Activated CD4-positive, alpha-beta T cell treated with anti-CD3 and anti-CD28 coated beads, Interleukin-2, amount 10 ng/mL, durations not matched to agents 24 days and 14 days (primary cell): ENCODE measurements at regions not wholly inside any gene's neighbourhood (a gene's known extent, or its start where the extent isn't known, plus 50 kb on each side); places are given as distances from the start of the nearest gene placed in this dataset.
"Not testable (repeated sequence)": the region's sequence is repeated elsewhere in the genome, so short reads cannot be mapped to it uniquely, and the experiment has no call there.

Experiments
- DNase-seq: peaks from one replicate; pipeline ENCODE4 v3.0.0; 2022
- H3K27ac Mint-ChIP-seq: one replicate; pipeline ENCODE4 v1.8.0; 2022; ENCODE audit warnings: mild to moderate bottlenecking, mixed read lengths
- H3K27me3 Mint-ChIP-seq: one replicate; pipeline ENCODE4 v1.8.0; 2022; ENCODE audit warnings: mixed read lengths
- H3K36me3 Mint-ChIP-seq: one replicate; pipeline ENCODE4 v1.8.0; 2022; ENCODE audit warnings: low read depth, mild to moderate bottlenecking, mixed read lengths
- H3K4me1 Mint-ChIP-seq: one replicate; pipeline ENCODE4 v1.8.0; 2021; ENCODE audit warnings: mixed read lengths
- H3K4me3 Mint-ChIP-seq: one replicate; pipeline ENCODE4 v1.8.0; 2022; ENCODE audit warnings: mild to moderate bottlenecking, moderate library complexity, mixed read lengths
- H3K9me3 Mint-ChIP-seq: one replicate; pipeline ENCODE4 v1.8.0; 2021; ENCODE audit warnings: mixed read lengths
- intact Hi-C: fragments of 100-400 bp; cut with micrococcal nuclease; formaldehyde crosslinking; loops from one replicate; pipeline ENCODE4 v1.15.1; 2023

DNA sequence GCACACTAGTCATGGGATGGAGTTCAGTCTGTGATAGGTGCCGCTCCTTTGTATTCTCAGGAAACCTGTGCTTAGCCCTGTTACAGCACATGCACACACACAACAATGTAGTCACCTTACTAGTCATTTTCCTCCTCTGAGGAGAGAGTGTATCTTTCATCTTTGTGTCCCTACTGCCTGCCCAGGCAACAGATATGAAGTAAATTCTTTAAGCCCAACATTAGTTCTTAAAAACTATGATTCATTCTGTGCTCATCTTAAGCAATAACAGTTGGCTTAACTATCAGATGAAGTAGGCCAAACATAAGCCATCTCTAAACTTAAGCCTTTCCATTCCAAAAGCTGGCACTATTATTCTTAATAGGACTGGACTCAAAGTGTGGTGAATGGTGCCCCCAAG, 186.5 kb downstream of the LNPK start:
- intact Hi-C loops: no loop called here
- H3K27me3 Mint-ChIP-seq: no peaks in the 10 kb centered on the region
- DNase-seq: no peak
- peaks cover 3% of the 10 kb centered on the region for H3K9me3 Mint-ChIP-seq
- H3K36me3 Mint-ChIP-seq: no peaks in the 10 kb centered on the region
- no peak overlapping the region for H3K4me3 Mint-ChIP-seq
- H3K4me1 Mint-ChIP-seq: no peaks in the 10 kb centered on the region
- H3K27ac Mint-ChIP-seq: no peak overlapping the region

DNA sequence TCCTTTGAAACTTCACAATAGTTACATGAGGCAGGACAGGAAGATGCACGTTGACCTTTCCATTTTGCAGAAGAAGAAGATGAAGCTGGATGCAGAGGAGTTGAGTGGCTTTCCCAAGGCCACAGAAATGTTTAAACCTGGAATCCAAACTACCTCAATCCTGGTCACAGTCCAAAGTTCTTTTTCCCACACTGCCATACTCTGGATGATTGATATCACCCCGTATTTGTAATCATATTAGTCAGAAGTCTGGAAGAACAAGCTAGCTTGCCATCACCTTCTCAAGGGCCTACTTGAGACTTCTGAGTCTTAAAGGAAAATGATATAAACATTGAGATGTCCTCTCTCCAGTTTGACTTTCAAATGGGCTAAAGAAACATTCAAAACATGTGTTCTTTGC, 190.1 kb downstream of the LNPK start:
- intact Hi-C loops: no loop called here
- Mint-ChIP-seq H3K36me3 (no peaks in the 10 kb centered on the region), H3K9me3 (peaks cover 3% of the 10 kb centered on the region), H3K27me3 (peaks cover 2% of the 10 kb centered on the region), H3K4me1 (no peaks in the 10 kb centered on the region), H3K4me3 (no peak overlapping the region), H3K27ac (no peak overlapping the region)
- no peak for DNase-seq

DNA sequence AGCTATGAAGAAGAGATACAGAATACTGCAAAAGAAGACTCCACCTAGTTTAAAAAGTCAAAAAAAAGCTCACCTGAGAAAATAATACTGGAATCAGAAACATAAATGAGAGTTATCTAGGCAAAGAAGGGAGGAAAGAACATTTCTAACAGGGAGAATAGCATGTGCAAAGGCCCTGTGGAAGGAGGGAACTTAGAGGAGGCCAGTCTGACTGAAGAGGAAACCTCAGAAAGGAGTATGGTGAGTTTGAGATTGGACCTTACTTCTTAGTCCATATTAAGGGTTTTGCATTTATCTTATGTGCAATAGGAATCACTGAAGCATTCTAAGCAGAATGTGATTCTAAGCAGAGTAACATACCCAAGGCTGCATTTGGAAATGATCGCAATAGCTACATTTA, 193.2 kb downstream of the LNPK start:
- Mint-ChIP-seq H3K4me3 (no peak overlapping the region), H3K27ac (no peak overlapping the region), H3K9me3 (no peaks in the 10 kb centered on the region)

DNA sequence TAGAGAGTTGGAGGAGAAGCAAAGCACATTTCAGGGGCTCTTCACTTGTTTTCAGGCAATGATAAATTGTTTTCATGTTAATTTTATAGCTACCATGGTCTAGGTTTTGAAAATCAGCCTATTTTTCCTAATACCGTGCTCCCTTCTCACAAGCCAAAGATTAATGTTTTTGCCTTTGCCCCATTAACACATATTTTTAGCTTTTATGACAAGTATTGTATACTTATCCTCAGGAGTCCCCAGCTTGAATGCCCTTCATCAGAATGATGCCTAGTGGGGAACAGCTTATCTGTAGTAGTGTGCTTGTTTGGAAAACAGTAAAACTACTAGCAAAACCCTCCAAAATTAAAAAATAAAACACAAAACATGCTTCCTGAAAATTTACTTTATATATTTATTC, 194.0 kb downstream of the LNPK start:
- peaks cover 4% of the 10 kb centered on the region for H3K27me3 Mint-ChIP-seq
- no peak overlapping the region for H3K4me3 Mint-ChIP-seq
- no peaks in the 10 kb centered on the region for H3K9me3 Mint-ChIP-seq
- intact Hi-C loops: no loop called here
- DNase-seq: no peak
- no peaks in the 10 kb centered on the region for H3K36me3 Mint-ChIP-seq
- H3K4me1 Mint-ChIP-seq: no peaks in the 10 kb centered on the region
- H3K27ac Mint-ChIP-seq: no peak overlapping the region

More for the DNA sequence above, 193.2 kb downstream of the LNPK start:
- no peak for DNase-seq
- Mint-ChIP-seq H3K27me3 (peaks cover 4% of the 10 kb centered on the region), H3K36me3 (no peaks in the 10 kb centered on the region), H3K4me1 (no peaks in the 10 kb centered on the region)
- intact Hi-C loops: no loop called here

DNA sequence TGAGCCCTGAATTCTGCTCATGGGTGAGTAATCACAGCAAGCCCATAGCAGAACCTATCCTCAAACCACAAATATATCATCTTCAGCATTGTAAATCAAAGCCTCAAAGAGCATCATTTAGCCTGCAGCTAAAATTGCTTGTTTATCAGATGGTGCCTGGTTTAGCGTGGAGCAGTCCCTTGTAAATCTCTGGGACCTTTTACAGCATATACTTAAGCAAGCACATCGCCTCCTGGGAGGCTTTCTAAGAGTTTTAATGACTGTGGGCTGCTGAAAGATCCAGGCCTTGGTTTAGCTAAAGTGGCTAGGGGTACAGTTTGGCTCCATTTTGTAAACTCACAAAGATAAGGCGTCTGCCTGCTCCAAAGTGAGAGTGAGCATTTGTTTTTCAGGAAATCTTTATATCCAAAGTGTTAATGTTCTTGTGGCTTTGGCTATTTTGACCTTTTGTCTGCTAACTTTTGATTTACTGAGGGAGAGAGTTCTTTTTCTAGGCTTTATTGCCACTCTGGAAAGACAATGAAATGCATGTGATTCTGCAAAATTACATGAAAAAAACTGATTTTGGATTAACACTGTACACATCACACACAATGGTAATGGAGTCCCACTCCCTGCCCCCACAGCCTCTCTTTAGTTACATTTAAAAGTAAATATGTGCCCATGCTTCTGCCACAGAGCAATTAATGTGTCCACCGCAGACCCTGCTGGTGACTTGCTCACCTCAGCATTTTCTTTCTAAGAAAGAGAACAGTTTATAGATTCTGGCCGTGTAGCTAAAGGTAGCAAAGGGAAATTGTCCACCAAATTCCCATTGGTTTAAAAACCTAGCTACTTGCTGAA, 194.8 kb downstream of the LNPK start:
- intact Hi-C loops: no loop called here
- Mint-ChIP-seq H3K27me3 (peaks cover 4% of the 10 kb centered on the region), H3K4me3 (no peak overlapping the region), H3K9me3 (no peaks in the 10 kb centered on the region), H3K27ac (no peak overlapping the region), H3K4me1 (no peaks in the 10 kb centered on the region), H3K36me3 (no peaks in the 10 kb centered on the region)
- no peak for DNase-seq

DNA sequence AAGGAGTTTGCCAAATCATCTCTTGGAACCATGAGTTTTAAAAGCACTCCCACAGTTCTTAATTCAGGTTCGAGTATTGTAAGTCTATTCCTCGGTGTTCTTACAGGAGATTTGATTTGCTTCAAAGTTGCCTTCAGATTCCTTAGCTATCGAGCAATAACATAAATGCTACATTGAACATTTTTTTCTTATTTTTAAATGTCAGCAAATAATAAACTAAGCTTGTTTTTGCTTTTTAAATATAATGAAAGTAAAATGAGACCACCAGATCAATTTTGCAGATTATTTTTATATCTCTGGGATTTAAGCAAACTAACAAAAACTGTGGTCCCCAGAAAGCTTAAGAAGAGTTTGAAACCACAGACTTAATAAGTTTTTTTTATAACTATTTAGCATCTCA, 195.5 kb downstream of the LNPK start:
- no peak overlapping the region for H3K4me3 Mint-ChIP-seq
- no peaks in the 10 kb centered on the region for H3K4me1 Mint-ChIP-seq
- intact Hi-C loops: no loop called here
- no peak for DNase-seq
- no peaks in the 10 kb centered on the region for H3K36me3 Mint-ChIP-seq
- H3K27ac Mint-ChIP-seq: no peak overlapping the region
- H3K27me3 Mint-ChIP-seq: peaks cover 8% of the 10 kb centered on the region
- H3K9me3 Mint-ChIP-seq: no peaks in the 10 kb centered on the region

DNA sequence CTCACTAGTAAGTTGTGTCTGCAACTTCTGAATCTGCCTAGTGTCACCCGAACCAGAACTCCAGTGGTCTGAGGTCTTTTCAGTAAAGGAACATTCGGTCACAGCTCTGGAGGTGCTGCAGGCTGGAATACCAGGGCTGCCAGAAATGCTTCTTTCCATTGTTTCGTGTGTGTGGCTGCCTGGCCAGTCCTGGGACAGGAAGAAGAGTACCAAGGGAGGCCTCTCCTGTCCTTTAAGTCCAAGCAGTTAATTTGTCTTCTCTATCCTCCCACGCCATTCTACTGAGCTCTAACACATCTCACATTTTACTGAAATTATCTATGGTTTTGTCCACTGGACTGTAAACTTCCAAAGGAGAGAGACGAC, 196.0 kb downstream of the LNPK start:
- Mint-ChIP-seq H3K4me1 (no peaks in the 10 kb centered on the region), H3K36me3 (no peaks in the 10 kb centered on the region), H3K4me3 (no peak overlapping the region), H3K27me3 (peaks cover 8% of the 10 kb centered on the region), H3K9me3 (no peaks in the 10 kb centered on the region), H3K27ac (no peak overlapping the region)
- intact Hi-C loops: no loop called here
- no peak for DNase-seq

DNA sequence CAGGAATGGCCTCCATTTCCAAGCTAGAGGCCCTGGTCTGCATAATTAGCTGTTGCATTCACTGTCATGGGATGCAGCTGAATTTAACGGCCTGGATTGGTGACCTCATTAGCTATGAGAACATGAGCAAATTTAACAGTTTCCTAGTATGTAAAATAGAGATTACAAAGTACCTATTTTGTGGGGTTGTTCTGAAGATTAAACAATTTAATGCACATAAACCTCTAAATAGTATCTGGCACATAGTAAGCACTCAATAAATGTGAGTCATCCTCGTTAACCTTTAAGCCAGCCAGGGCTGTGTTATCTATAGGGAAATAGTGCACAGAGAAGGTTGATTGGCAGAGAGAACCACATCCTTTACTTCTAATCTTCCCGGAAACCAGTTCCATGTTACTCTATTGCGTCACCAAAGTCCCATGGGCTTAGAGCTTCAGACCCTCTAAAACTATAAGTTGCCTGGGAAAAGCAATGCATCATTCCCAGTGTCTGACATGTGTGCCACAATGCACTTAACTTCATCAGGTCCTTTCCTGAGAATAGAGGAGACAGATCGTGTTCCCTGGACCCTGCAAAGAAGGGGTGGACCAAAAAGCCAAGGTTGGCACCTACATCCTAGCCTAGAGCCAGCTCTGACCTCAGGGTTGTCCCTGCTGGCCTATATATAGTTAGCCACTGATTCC, 196.5 kb downstream of the LNPK start:
- no peak for DNase-seq
- no peak overlapping the region for H3K4me3 Mint-ChIP-seq
- H3K9me3 Mint-ChIP-seq: no peaks in the 10 kb centered on the region
- H3K27ac Mint-ChIP-seq: no peak overlapping the region
- peaks cover 8% of the 10 kb centered on the region for H3K27me3 Mint-ChIP-seq
- intact Hi-C loops: no loop called here
- H3K36me3 Mint-ChIP-seq: no peaks in the 10 kb centered on the region
- H3K4me1 Mint-ChIP-seq: no peaks in the 10 kb centered on the region

DNA sequence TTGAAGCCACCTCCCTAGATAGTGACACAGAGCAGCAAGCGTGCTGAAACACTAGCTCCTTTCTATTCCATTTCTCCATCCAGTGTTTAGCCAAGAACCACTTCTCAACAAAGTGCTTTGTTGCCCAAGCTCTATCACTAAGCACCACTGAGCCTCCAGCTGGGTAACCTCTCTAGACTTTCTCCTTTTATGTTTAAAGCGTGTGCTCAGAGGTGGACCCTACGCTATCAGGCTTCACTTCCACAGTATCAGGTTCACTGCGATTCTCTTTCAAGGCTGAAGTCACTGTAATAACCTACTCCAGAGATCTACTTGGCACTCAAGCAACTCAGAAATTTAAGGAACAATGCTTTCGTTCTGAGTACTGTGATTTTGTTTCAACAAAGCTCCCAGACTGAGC, 197.9 kb downstream of the LNPK start:
- H3K4me1 Mint-ChIP-seq: no peaks in the 10 kb centered on the region
- intact Hi-C loops: no loop called here
- no peaks in the 10 kb centered on the region for H3K36me3 Mint-ChIP-seq
- no peak for DNase-seq
- no peaks in the 10 kb centered on the region for H3K9me3 Mint-ChIP-seq
- H3K27ac Mint-ChIP-seq: no peak overlapping the region
- H3K4me3 Mint-ChIP-seq: no peak overlapping the region
- peaks cover 8% of the 10 kb centered on the region for H3K27me3 Mint-ChIP-seq

DNA sequence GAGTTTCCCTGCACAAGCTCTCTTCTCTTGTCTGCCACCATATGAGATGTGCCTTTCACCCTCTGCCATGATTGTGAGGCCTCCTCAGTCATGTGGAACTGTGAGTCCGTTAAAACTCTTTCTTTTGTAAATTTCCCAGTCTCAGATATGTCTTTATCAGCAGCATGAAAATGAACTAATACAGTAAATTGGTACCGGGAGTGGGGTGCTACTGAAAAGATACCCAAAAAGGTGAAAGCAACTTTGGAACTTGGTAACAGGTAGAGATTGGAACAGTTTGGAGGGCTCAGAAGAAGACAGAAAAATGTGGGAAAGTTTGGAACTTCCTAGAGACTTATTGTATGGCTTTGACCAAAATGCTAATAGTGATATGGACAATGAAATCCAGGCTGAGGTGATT, 205.6 kb downstream of the LNPK start:
- H3K4me3 Mint-ChIP-seq, H3K4me1 Mint-ChIP-seq, H3K27me3 Mint-ChIP-seq, H3K27ac Mint-ChIP-seq, intact Hi-C loops, H3K9me3 Mint-ChIP-seq, DNase-seq, H3K36me3 Mint-ChIP-seq: not testable (repeated sequence)

DNA sequence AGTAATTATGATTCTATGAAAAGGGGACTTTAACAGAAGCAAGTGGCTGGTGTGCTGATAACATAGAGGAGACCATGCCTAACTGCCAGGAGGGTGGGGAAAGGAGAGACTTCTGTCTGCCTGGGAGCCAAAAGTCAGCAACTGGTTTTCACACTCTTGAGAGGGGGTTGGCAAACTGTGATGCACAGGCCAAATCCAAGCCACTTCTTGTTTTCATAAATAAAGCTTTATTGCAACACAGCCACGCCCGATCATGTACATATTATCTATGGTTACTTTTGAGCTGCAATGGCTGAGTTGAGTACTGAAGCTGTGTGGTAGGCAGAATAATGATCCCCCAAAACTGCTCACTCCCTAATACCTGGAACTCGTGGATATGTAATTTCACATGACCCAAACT, 208.4 kb downstream of the LNPK start:
- peaks cover 7% of the 10 kb centered on the region for H3K9me3 Mint-ChIP-seq
- DNase-seq: no peak
- no peak overlapping the region for H3K4me3 Mint-ChIP-seq
- intact Hi-C loops: no loop called here
- H3K27me3 Mint-ChIP-seq: no peaks in the 10 kb centered on the region
- no peaks in the 10 kb centered on the region for H3K36me3 Mint-ChIP-seq
- no peak overlapping the region for H3K27ac Mint-ChIP-seq
- no peaks in the 10 kb centered on the region for H3K4me1 Mint-ChIP-seq

DNA sequence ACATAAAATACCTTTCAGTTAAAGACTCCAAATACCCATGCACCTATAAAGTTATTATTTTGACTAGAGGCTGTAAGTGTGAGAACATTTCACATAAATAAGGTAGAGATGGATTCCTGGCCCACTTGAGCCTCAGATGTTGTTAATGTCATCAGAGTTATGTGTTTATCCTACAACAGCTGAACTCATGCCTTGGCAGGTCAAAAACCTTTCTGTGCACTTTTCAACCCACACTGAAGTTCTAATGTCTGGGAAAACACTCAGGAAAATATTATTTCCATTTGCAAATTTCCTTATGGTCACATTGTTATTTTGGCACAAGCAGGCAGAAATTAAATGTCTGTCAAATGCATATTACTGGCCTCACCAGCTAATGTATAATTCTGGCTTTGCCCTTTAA, 209.2 kb downstream of the LNPK start:
- Mint-ChIP-seq H3K36me3 (no peaks in the 10 kb centered on the region), H3K4me3 (no peak overlapping the region), H3K4me1 (no peaks in the 10 kb centered on the region), H3K27me3 (no peaks in the 10 kb centered on the region), H3K27ac (no peak overlapping the region), H3K9me3 (peaks cover 7% of the 10 kb centered on the region)
- DNase-seq: no peak
- intact Hi-C loops: no loop called here

DNA sequence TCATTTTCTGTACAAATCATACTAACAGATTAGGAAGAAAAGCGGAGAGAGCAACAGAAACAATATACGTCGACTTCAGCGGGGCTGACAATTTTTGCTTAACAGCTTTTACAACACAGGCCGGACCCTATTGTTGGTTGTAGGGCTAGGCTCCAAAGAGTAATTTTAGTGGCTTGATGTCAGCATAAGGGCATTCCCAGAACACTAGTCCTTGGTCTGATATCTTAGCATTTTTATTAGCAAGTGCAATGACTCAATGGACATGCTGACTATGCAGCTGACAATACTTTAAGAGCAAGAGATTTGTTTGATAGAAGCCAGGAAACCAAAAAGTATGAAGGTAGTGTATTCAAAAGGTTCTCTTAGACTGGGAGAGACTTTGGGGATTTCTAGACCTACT, 209.9 kb downstream of the LNPK start:
- Mint-ChIP-seq H3K4me3 (no peak overlapping the region), H3K4me1 (no peaks in the 10 kb centered on the region), H3K36me3 (no peaks in the 10 kb centered on the region), H3K9me3 (peaks cover 7% of the 10 kb centered on the region), H3K27me3 (no peaks in the 10 kb centered on the region), H3K27ac (no peak overlapping the region)
- DNase-seq: no peak
- intact Hi-C loops: no loop called here

DNA sequence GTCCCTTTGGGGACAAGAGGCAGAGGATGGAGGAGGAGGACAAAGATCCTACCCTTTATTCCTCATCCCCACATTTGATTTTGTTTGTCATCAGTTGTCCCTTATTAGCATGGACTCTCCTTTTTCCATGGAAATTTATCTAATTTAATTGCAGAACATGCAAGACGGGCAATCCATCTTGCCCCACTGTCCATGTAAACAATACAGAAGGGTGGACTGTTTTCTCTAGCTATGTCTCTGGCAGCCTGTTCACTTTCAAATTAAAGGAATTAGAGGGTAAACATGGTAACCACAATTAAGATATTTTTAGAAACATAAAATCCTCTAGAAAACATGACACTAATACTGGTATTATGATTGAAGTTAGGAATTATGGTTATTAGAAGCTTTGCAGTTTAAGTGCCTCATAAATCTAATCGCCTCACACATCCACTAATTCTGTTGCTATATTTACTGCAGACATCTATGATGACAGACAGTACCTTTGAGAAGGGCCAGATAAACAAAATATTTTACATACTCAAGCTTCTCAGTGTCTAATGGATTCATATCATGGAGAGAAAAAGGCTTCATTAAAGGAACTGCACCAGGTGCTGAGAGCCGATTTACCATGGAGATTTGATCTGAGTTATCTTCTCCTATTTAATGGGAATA, 215.5 kb downstream of the LNPK start:
- intact Hi-C loops: no loop called here
- no peak for DNase-seq
- H3K4me1 Mint-ChIP-seq: no peaks in the 10 kb centered on the region

More for the DNA sequence above, 215.5 kb downstream of the LNPK start:
- H3K27ac Mint-ChIP-seq: no peak overlapping the region
- no peaks in the 10 kb centered on the region for H3K36me3 Mint-ChIP-seq
- no peak overlapping the region for H3K4me3 Mint-ChIP-seq
- H3K27me3 Mint-ChIP-seq: no peaks in the 10 kb centered on the region
- no peaks in the 10 kb centered on the region for H3K9me3 Mint-ChIP-seq
